SK-MEL-5 (cell line): ENCODE measurements at regions not wholly inside any gene's neighbourhood (a gene's known extent, or its start where the extent isn't known, plus 50 kb on each side); places are given as distances from the start of the nearest gene placed in this dataset.
"Not testable (repeated sequence)": the region's sequence is repeated elsewhere in the genome, so short reads cannot be mapped to it uniquely, and the experiment has no call there.

ENCODE experiments used
- DNase-seq: peaks from one replicate; pipeline ENCODE4 v3.0.0-alpha.2; 2016; ENCODE audit warnings: low read depth, low spot score
- in situ Hi-C: cut with HindIII; loops from 2 replicates; pipeline ENCODE4 v1.10.0; 2016; ENCODE audit warnings: low sequenced_read_pairs, high pct_unique_total_duplicates, low pct_unique_long_range_greater_than_20kb

GRCh38 chr3:597746-598145 lies 401.2 kb downstream of the CHL1 start:
- in situ Hi-C loops: not testable (repeated sequence)
- peak; percentile 1 for DNase-seq

- DNase-seq, in situ Hi-C loops: not testable (repeated sequence)
These were observed 410.9 kb downstream of the CHL1 start for GRCh38 chr3:607480-607879.

- DNase-seq: no peak
- in situ Hi-C loops: no loop called here
These were observed 425.2 kb downstream of the CHL1 start for GRCh38 chr3:621714-622113.

DNA sequence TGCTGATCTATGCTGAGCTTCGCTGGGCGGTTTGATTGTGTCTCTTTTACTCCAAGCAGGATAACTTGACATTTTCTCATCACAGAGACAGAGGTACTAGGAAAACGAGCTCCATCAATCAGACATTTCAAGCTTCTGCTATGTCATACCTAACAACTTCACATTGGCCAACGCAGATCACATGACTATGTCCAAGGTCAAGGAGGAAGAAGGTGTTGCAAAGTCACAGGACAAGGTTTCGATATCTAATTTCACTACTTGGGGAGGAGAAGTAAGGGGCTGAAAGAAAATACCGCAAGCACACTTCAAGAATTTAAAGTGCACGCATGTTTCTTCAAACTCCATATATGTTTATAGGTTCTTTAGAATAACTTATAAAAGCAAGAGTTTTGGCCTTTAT lies 425.8 kb downstream of the CHL1 start:
- DNase-seq: no peak
- in situ Hi-C loops: no loop called here

- DNase-seq: no peak
- in situ Hi-C loops: no loop called here
These were observed 427.5 kb downstream of the CHL1 start for GRCh38 chr3:623914-624545.

- in situ Hi-C loops: no loop called here
- DNase-seq: peak; percentile 91
These were observed 436.1 kb downstream of the CHL1 start for GRCh38 chr3:632571-633170.

GRCh38 chr3:634511-634910 lies 437.9 kb downstream of the CHL1 start:
- DNase-seq: no peak
- in situ Hi-C loops: no loop called here

DNA sequence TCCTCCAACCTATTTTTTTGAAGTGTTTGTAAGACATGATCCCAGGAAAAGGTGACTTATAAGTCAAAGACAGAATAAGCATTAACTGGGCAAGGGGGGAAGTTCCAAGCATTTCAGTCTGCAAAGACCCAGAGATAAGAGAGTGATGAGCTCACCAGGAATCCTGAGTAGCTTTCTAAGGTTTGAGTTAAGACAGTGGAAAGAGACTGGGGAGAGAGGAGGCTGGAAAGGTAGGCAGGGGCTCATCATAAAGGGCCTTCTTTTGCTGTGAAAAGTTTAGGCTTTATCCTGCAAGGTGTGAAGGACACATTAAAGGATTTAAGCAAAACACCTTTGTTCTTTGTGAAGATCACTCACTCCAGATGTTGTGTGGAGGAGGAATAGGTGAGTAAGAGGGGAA lies 438.8 kb downstream of the CHL1 start:
- DNase-seq: no peak
- in situ Hi-C loops: no loop called here

- in situ Hi-C loops: no loop called here
- no peak for DNase-seq
These were observed 446.8 kb downstream of the CHL1 start for GRCh38 chr3:643376-643775.

- no peak for DNase-seq
- in situ Hi-C loops: no loop called here
These were observed 437.0 kb upstream of the CNTN6 start for GRCh38 chr3:655824-656223.

DNA sequence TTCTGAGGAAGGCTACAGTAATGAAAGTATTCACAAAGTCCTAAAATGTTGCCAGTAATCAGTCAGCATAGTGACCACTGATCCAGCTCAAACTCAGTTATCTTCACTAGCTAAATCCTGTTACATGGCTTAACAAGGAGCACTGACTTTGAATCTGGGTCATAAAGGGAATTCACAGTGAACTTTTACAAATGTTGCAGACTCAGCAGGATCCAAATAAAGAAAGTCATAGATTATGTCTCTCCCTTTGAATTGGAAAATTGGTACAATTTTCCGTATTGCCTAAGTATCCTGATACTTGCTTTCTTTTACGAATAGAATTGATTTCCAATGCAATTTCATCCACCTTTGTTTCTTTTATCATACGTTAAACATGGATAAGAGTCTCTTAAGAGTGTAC lies 431.5 kb upstream of the CNTN6 start:
- in situ Hi-C loops: no loop called here
- DNase-seq: no peak

DNA sequence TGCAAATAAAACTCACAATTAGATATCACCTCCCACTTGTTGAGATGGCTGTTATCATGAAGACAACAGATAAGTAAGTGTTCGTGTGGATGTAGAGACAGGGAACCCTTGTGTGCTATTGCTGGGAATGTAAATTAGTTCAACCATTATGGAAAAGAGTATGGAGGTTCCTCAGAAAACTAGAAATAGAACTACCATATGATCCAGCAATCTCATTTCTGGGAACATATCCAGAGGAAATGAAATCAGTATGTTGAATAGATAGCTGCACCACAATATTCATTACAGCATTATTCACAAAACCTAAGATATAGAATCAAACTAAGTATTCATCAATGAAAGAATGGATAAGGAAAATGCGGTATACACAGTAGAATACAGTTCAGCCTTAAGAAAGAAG lies 418.7 kb upstream of the CNTN6 start:
- no peak for DNase-seq
- in situ Hi-C loops: no loop called here

- no peak for DNase-seq
- in situ Hi-C loops: no loop called here
These were observed 417.0 kb upstream of the CNTN6 start for GRCh38 chr3:675846-676245.

- in situ Hi-C loops: no loop called here
- no peak for DNase-seq
These were observed 409.1 kb upstream of the CNTN6 start for GRCh38 chr3:683770-684169.

DNA sequence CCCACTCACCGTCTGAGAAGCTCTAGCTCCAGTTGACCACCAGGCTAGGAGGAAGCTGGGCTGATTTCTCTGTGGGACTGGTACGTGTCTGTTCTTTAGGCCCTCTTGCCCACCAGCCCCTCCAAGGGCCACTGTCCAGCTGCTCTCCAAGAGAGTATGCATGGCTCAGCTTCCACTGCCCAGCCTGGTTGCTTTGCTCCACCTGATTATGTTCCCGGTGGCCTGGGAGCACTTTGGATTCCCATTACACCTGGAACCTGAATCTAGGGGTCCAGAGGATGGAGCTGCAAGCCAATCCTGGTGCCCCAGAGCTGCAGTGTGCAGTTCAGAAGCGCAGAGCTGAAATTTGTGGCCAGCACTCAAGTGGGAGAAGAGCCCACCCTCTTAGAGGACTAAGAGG lies 402.1 kb upstream of the CNTN6 start:
- DNase-seq: no peak
- in situ Hi-C loops: no loop called here

- in situ Hi-C loops: no loop called here
- DNase-seq: no peak
These were observed 392.3 kb upstream of the CNTN6 start for GRCh38 chr3:700514-700913.

GRCh38 chr3:707041-707440 lies 385.8 kb upstream of the CNTN6 start:
- in situ Hi-C loops: no loop called here
- DNase-seq: peak; percentile 77

DNA sequence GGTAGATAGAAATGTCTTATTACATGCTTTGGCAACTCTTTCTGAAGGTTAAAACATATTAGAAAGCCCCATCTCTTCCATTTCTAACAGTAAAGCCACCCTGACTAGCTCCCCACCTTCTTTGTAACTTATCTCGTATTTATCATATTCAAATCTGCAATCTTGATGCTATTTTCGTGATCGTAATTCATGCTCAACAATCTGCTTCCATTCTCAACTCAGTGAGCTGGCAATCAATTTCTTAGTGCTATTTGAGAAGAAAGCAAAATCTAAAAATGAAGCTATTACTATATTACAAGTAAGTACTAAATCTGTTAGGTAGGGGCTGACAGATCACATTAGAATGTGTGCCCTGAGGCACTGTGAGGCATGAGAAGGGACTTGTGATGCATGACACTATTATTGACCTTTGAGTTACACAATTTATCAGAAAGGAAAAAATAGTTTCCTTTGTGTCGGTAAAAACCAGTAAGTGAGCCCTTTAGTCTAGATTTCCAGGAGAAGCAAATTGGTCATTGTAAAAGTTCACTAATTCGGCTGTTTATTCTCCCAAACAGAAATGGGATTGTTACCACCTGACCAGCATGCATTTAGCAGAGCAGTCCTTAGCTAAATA lies 379.7 kb upstream of the CNTN6 start:
- in situ Hi-C loops: no loop called here

GRCh38 chr3:713947-714620 lies 378.7 kb upstream of the CNTN6 start:
- in situ Hi-C loops: no loop called here
- DNase-seq: no peak

More for the DNA sequence above, 379.7 kb upstream of the CNTN6 start:
- DNase-seq: peak; percentile 100
